IMR-90 (cell line): ENCODE measurements at regions not wholly inside any gene's neighbourhood (a gene's known extent, or its start where the extent isn't known, plus 50 kb on each side); places are given as distances from the start of the nearest gene placed in this dataset.

ENCODE experiments used
- BHLHE40 ChIP-seq: fragments of 150-350 bp; IDR thresholded peaks from 2 replicates; pipeline ENCODE4 v1.6.1; 2016; ENCODE audit warnings: mild to moderate bottlenecking, low read depth, low read length
- CEBPB ChIP-seq: IDR thresholded peaks from 2 replicates; pipeline ENCODE4 v1.6.1; 2012; ENCODE audit warnings: low read depth, low read length, improper control_type of control experiment
- CHD1 ChIP-seq: IDR thresholded peaks from 2 replicates; pipeline ENCODE4 v1.6.1; 2012; ENCODE audit warnings: low read depth, low read length, improper control_type of control experiment
- FOS ChIP-seq: fragments of 150-350 bp; IDR thresholded peaks from 2 replicates; pipeline ENCODE4 v1.6.1; 2016; ENCODE audit warnings: low read depth, low read length
- MAFK ChIP-seq: IDR thresholded peaks from 2 replicates; pipeline ENCODE4 v1.6.1; 2012; ENCODE audit warnings: low read depth, low read length, improper control_type of control experiment
- MXI1 ChIP-seq: IDR thresholded peaks from 2 replicates; pipeline ENCODE4 v1.6.1; 2012; ENCODE audit warnings: low read depth, mild to moderate bottlenecking, low read length, moderate library complexity, borderline replicate concordance
- POLR2A ChIP-seq: IDR thresholded peaks from 2 replicates; pipeline ENCODE4 v1.6.1; 2012; ENCODE audit warnings: mild to moderate bottlenecking, low read depth, low read length
- RAD21 ChIP-seq: IDR thresholded peaks from 2 replicates; pipeline ENCODE4 v1.6.1; 2012; ENCODE audit warnings: low read length, improper control_type of control experiment
- RCOR1 ChIP-seq: IDR thresholded peaks from 2 replicates; pipeline ENCODE4 v1.6.1; 2012; ENCODE audit warnings: mild to moderate bottlenecking, low read length, improper control_type of control experiment; ENCODE audit not compliant: insufficient replicate concordance
- RFX5 ChIP-seq: IDR thresholded peaks from 2 replicates; pipeline ENCODE4 v1.8.0; 2012; ENCODE audit warnings: low read depth, mild to moderate bottlenecking, low read length, moderate library complexity
- SMC3 ChIP-seq: fragments of 150-350 bp; IDR thresholded peaks from 2 replicates; pipeline ENCODE4 v1.6.1; 2016; ENCODE audit warnings: low read depth, mild to moderate bottlenecking, antibody characterized with exemption, low read length, moderate library complexity
- USF2 ChIP-seq: fragments of 150-350 bp; IDR thresholded peaks from 2 replicates; pipeline ENCODE4 v1.6.1; 2017; ENCODE audit warnings: mild to moderate bottlenecking, antibody characterized with exemption, low read length, low read depth
- TF ChIP-seq, protein P1 (sequence below): conservative IDR thresholded peaks from 2 replicates; pipeline ENCODE4 v1.5.1; 2012; ENCODE audit warnings: mild to moderate bottlenecking, low read depth, low read length, improper control_type of control experiment

GRCh38 chr15:95176794-95177577 lies 945.6 kb downstream of the MCTP2 start:
- TF ChIP-seq USF2 (no peak), BHLHE40 (no peak), SMC3 (no peak), POLR2A (no peak), CEBPB (peak; percentile 58; the same call in 1 of the 2 replicates), RAD21 (no peak), RFX5 (no peak), CHD1 (no peak), MAFK (no peak), RCOR1 (no peak), FOS (no peak), MXI1 (no peak)
- TF ChIP-seq, protein P1, sequence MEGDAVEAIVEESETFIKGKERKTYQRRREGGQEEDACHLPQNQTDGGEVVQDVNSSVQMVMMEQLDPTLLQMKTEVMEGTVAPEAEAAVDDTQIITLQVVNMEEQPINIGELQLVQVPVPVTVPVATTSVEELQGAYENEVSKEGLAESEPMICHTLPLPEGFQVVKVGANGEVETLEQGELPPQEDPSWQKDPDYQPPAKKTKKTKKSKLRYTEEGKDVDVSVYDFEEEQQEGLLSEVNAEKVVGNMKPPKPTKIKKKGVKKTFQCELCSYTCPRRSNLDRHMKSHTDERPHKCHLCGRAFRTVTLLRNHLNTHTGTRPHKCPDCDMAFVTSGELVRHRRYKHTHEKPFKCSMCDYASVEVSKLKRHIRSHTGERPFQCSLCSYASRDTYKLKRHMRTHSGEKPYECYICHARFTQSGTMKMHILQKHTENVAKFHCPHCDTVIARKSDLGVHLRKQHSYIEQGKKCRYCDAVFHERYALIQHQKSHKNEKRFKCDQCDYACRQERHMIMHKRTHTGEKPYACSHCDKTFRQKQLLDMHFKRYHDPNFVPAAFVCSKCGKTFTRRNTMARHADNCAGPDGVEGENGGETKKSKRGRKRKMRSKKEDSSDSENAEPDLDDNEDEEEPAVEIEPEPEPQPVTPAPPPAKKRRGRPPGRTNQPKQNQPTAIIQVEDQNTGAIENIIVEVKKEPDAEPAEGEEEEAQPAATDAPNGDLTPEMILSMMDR, result no peak
